ENCODE measurements at regions not wholly inside any gene's neighbourhood (a gene's known extent, or its start where the extent isn't known, plus 50 kb on each side); places are given as distances from the start of the nearest gene placed in this dataset.

GRCh38 chr10:61016630-61017029, 72.6 kb upstream of the RHOBTB1 start:
- no peak for TF ChIP-seq CTCF (conservative IDR thresholded peaks at IDR 0.05; ENCODE audit: low read length)
- no peak for TF ChIP-seq EZH2phosphoT487 (IDR thresholded peaks at IDR 0.05; ENCODE audit: borderline replicate concordance, low read depth, low read length)

Data from OCI-LY7 (cell line).